ENCODE measurements at regions not wholly inside any gene's neighbourhood (a gene's known extent, or its start where the extent isn't known, plus 50 kb on each side); places are given as distances from the start of the nearest gene placed in this dataset.

DNA sequence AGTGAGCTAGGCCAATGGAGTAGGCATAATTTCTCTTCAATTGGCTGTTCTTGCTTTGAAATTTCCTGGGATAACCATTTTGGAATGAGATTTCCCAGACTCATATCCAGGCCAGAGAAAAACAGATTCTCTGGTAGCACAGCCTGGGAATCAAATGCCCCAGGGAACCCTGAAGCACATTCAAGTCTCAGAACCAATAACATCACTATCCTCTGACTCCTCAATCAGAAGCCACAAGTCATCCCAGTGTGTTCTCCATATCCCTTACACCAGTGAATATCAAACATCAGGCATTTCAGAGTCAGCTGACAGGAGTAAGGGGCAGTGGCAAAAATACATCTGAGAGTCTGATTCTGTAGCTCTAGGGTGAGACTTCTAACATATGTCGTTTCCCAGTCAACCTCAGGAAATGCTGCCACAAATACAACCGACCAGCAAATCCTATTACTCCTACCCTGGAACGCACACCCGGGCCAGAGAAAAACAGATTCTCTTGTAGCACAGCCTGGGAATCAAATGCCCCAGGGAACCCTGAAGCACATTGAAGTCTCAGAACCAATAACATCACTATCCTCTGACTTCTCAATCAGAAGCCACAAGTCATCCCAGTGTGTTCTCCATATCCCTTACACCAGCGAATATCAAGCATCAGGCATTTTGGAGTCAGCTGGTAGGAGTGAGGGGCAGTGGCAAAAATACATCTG, 537.7 kb upstream of the NMUR2 start:
- Histone ChIP-seq H3K27ac (ENCODE audit: low read depth in 1 of 2, low read length in 2 of 2) (no peak overlapping the region), H3K4me1 (ENCODE audit: control insufficient read depth in 1 of 2, insufficient read depth in 2 of 2, low read length in 2 of 2) (no peaks in the 10 kb centered on the region), H3K4me3 (replicated peaks in 1 of 3; ENCODE audit: low read depth in 2 of 3, low read length in 3 of 3) (no peak overlapping the region), H3K9me3 (replicated peaks in 1 of 2; ENCODE audit: control insufficient read depth in 1 of 2, insufficient read depth in 1 of 2, low read length in 2 of 2) (peaks cover 7 to 20% of the 10 kb centered on the region in 2 donors), H3K27me3 (ENCODE audit: control insufficient read depth in 2 of 2, insufficient read depth in 2 of 2, low read length in 2 of 2) (no peaks in the 10 kb centered on the region), H3K79me2 (ENCODE audit: insufficient read depth, low read length) (no peaks in the 10 kb centered on the region), H4K20me1 (ENCODE audit: insufficient read depth, low read length) (no peaks in the 10 kb centered on the region), H2AFZ (ENCODE audit: insufficient read depth, low read depth, low read length, poor library complexity, severe bottlenecking) (no peak overlapping the region), H3K9ac (ENCODE audit: insufficient read depth, low read length, poor library complexity, severe bottlenecking) (no peak overlapping the region), H3K4me2 (replicated peaks; ENCODE audit: extremely low read depth, low read length, poor library complexity, severe bottlenecking) (no peak overlapping the region), H3K36me3 (replicated peaks in 1 of 2; ENCODE audit: control insufficient read depth in 1 of 2, insufficient read depth in 2 of 2, low read length in 2 of 2) (no peaks in the 10 kb centered on the region)
- WGBS (ENCODE audit: insufficient coverage), result 92% methylated on average over 2 of the region's 5 CpGs
- TF ChIP-seq, protein P1, sequence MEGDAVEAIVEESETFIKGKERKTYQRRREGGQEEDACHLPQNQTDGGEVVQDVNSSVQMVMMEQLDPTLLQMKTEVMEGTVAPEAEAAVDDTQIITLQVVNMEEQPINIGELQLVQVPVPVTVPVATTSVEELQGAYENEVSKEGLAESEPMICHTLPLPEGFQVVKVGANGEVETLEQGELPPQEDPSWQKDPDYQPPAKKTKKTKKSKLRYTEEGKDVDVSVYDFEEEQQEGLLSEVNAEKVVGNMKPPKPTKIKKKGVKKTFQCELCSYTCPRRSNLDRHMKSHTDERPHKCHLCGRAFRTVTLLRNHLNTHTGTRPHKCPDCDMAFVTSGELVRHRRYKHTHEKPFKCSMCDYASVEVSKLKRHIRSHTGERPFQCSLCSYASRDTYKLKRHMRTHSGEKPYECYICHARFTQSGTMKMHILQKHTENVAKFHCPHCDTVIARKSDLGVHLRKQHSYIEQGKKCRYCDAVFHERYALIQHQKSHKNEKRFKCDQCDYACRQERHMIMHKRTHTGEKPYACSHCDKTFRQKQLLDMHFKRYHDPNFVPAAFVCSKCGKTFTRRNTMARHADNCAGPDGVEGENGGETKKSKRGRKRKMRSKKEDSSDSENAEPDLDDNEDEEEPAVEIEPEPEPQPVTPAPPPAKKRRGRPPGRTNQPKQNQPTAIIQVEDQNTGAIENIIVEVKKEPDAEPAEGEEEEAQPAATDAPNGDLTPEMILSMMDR (IDR thresholded peaks at IDR 0.05), result no peak
- Mint-ChIP-seq H3K4me1 (no peaks in the 10 kb centered on the region), H3K9me3 (peaks cover 2 to 7% (median 4%) of the 10 kb centered on the region in 7 donors), H3K36me3 (no peaks in the 10 kb centered on the region), H3K27ac (no peak overlapping the region), H3K4me3 (no peak overlapping the region), H3K27me3 (ENCODE audit: low read depth in 3 of 3) (no peaks in the 10 kb centered on the region)
- DNase-seq, result no peak
- intact Hi-C loops (cut with micrococcal nuclease), result no loop called here

DNA sequence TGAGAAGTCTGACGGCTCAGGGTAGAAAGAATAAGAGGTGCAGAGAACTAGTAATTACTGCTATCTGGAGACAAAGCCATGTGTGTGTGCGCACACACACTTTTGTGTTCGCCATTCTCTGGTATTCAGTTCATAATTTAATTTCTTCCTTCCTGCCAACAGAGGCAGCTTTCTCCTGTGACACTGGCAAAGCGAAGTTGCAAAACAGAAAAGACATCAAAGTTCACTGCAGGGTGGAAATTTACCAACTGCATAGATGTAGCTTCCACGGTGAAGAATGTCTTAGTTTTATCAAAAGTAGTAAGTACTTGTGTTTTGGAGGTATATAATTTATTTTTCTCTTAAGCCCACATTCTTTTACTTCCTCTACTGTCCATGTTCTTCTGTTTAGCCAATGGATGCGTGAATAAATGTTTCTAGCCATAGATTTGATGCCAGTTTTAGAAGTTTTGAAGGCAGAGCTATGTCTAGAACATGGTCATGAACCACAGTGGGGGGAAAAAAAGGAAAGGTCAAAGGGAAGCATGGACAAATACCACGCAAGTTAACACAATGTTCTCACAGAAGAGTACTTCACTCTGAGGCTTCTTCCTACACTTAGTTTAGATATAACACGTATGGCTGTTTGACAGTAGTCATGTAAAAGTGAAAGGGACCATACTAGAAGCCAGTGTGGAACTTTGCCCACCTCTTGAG, 536.5 kb upstream of the GRIA1 start:
- H3K4me1 Mint-ChIP-seq, result no peaks in the 10 kb centered on the region
- Histone ChIP-seq H4K20me1 (ENCODE audit: insufficient read depth, low read length) (no peaks in the 10 kb centered on the region), H3K9me3 (replicated peaks in 1 of 2; ENCODE audit: control insufficient read depth in 1 of 2, insufficient read depth in 1 of 2, low read length in 2 of 2) (peaks cover 0 to 23% of the 10 kb centered on the region in 2 donors), H3K36me3 (replicated peaks in 1 of 2; ENCODE audit: control insufficient read depth in 1 of 2, insufficient read depth in 2 of 2, low read length in 2 of 2) (no peaks in the 10 kb centered on the region), H3K79me2 (ENCODE audit: insufficient read depth, low read length) (no peaks in the 10 kb centered on the region), H3K27ac (ENCODE audit: low read depth in 1 of 2, low read length in 2 of 2) (no peak overlapping the region), H3K9ac (ENCODE audit: insufficient read depth, low read length, poor library complexity, severe bottlenecking) (no peak overlapping the region), H3K4me3 (replicated peaks in 1 of 3; ENCODE audit: low read depth in 2 of 3, low read length in 3 of 3) (no peak overlapping the region), H3K4me2 (replicated peaks; ENCODE audit: extremely low read depth, low read length, poor library complexity, severe bottlenecking) (no peak overlapping the region), H3K27me3 (ENCODE audit: control insufficient read depth in 2 of 2, insufficient read depth in 2 of 2, low read length in 2 of 2) (no peaks in the 10 kb centered on the region), H3K4me1 (ENCODE audit: control insufficient read depth in 1 of 2, insufficient read depth in 2 of 2, low read length in 2 of 2) (no peaks in the 10 kb centered on the region), H2AFZ (ENCODE audit: insufficient read depth, low read depth, low read length, poor library complexity, severe bottlenecking) (no peak overlapping the region)
- H3K9me3 Mint-ChIP-seq, result peaks cover 0 to 6% (median 0%) of the 10 kb centered on the region in 7 donors
- no peaks in the 10 kb centered on the region for H3K36me3 Mint-ChIP-seq
- no peak overlapping the region for H3K27ac Mint-ChIP-seq
- H3K27me3 Mint-ChIP-seq (ENCODE audit: low read depth in 3 of 3), result no peaks in the 10 kb centered on the region
- WGBS (ENCODE audit: insufficient coverage), result 81% methylated on average over 4 of the region's 8 CpGs
- H3K4me3 Mint-ChIP-seq, result no peak overlapping the region
- TF ChIP-seq, protein P1 (IDR thresholded peaks at IDR 0.05), result no peak
- intact Hi-C loops (cut with micrococcal nuclease), result no loop called here
- DNase-seq, result no peak
